Tibial nerve (tissue), 4 donors: ENCODE measurements at regions not wholly inside any gene's neighbourhood (a gene's known extent, or its start where the extent isn't known, plus 50 kb on each side); places are given as distances from the start of the nearest gene placed in this dataset.

Source experiments
- CTCF ChIP-seq, 5 experiments: fragments of 200-600 bp in 3 of 5; fragments of 450-650 bp in 2 of 5; sonication (generic) in 3 of 5; IDR thresholded peaks; one replicate each; pipeline ENCODE4 v1.5.1; 2016 to 2019; ENCODE audit warnings: antibody characterized with exemption in 5 of 5, mild to moderate bottlenecking in 3 of 5, moderate library complexity in 2 of 5
- EP300 ChIP-seq, 2 donors: sonication (generic); formaldehyde crosslinking; IDR thresholded peaks; one replicate each; pipeline ENCODE4 v1.6.1; 2017; ENCODE audit warnings: antibody characterized with exemption in 2 of 2, mild to moderate bottlenecking in 1 of 2

- no peak for TF ChIP-seq EP300 (IDR thresholded peaks at IDR 0.05)
- no peak for TF ChIP-seq CTCF (IDR thresholded peaks at IDR 0.05)
These were observed 80.7 kb downstream of the SCN11A start for GRCh38 chr3:38970851-38971638.
